ENCODE measurements at regions not wholly inside any gene's neighbourhood (a gene's known extent, or its start where the extent isn't known, plus 50 kb on each side); places are given as distances from the start of the nearest gene placed in this dataset.
A peak's percentile ranks its signal among the peaks of the same experiment; 100 is the strongest.
"Not testable (repeated sequence)": the region's sequence is repeated elsewhere in the genome, so short reads cannot be mapped to it uniquely, and the experiment has no call there.

- no peak for TF ChIP-seq MYC (IDR thresholded peaks at IDR 0.05; ENCODE audit: low read depth, low read length)
- TF ChIP-seq GATA2 (IDR thresholded peaks at IDR 0.05; ENCODE audit: insufficient read depth, insufficient read length, low read depth, low read length) = no peak
- TF ChIP-seq MAX (IDR thresholded peaks at IDR 0.05; ENCODE audit: insufficient read depth, insufficient read length) = no peak
- no peak overlapping the region for H3K4me2 ChIP-seq (ENCODE audit: insufficient read depth, low read length)
- no peak for DNase-seq (ENCODE audit: low read depth, low spot score)
- no peaks in the 10 kb centered on the region for H3K36me3 ChIP-seq (ENCODE audit: control insufficient read depth in 2 of 2, extremely low read depth in 1 of 2, insufficient read depth in 2 of 2, low read length in 2 of 2)
- H3K27me3 ChIP-seq (ENCODE audit: control insufficient read depth in 2 of 2, insufficient read depth in 2 of 2, low read length in 2 of 2) = no peaks in the 10 kb centered on the region
- ChIA-PET CTCF (no interaction called here), POLR2A (no interaction called here)
- H4K20me1 ChIP-seq (replicated peaks; ENCODE audit: control insufficient read depth, extremely low read depth, insufficient read depth, low read length) = no peaks in the 10 kb centered on the region
- H3K4me1 ChIP-seq (ENCODE audit: control insufficient read depth, extremely low read depth, insufficient read depth, low read length) = no peaks in the 10 kb centered on the region
- dilution Hi-C loops (cut with MboI; ENCODE audit: extremely low pct_ligation_motif_present, low sequenced_read_pairs) = no loop called here
- H3K79me2 ChIP-seq (ENCODE audit: control insufficient read depth, insufficient read depth, low read length) = no peaks in the 10 kb centered on the region
- intact Hi-C loops (cut with micrococcal nuclease) = no loop called here
- no peaks in the 10 kb centered on the region for H3K9me3 ChIP-seq (replicated peaks; ENCODE audit: control insufficient read depth, insufficient read depth, low read length)
- H3K4me3 ChIP-seq (replicated peaks in 1 of 3; ENCODE audit: insufficient read depth in 1 of 3, low read depth in 1 of 3, low read length in 3 of 3) = no peak overlapping the region
- no TSS peak for BruUV-seq (replicated peaks)
- no peak for FAIRE-seq
- no peak overlapping the region for H2AFZ ChIP-seq (ENCODE audit: low read depth, low read length)
- no peak overlapping the region for H3K9ac ChIP-seq (replicated peaks; ENCODE audit: extremely low read depth, insufficient read depth, low read length)
- no peak overlapping the region for H3K27ac ChIP-seq (ENCODE audit: insufficient read depth, low read depth, low read length)
- H3K9me1 ChIP-seq (replicated peaks; ENCODE audit: control insufficient read depth, extremely low read depth, insufficient read depth, low read length) = no peaks in the 10 kb centered on the region
Measured at GRCh38 chr14:38004610-38004879, 203.2 kb upstream of the SSTR1 start.

GRCh38 chr14:38011156-38011555 is 196.5 kb upstream of the SSTR1 start:
- CTCF ChIA-PET; H3K4me3 ChIP-seq (replicated peaks in 1 of 3; ENCODE audit: insufficient read depth in 1 of 3, low read depth in 1 of 3, low read length in 3 of 3); FAIRE-seq; intact Hi-C loops (cut with micrococcal nuclease); H3K36me3 ChIP-seq (ENCODE audit: control insufficient read depth in 2 of 2, extremely low read depth in 1 of 2, insufficient read depth in 2 of 2, low read length in 2 of 2); H4K20me1 ChIP-seq (replicated peaks; ENCODE audit: control insufficient read depth, extremely low read depth, insufficient read depth, low read length); H3K9me3 ChIP-seq (replicated peaks; ENCODE audit: control insufficient read depth, insufficient read depth, low read length); H2AFZ ChIP-seq (ENCODE audit: low read depth, low read length); H3K27me3 ChIP-seq (ENCODE audit: control insufficient read depth in 2 of 2, insufficient read depth in 2 of 2, low read length in 2 of 2); dilution Hi-C loops (cut with MboI; ENCODE audit: extremely low pct_ligation_motif_present, low sequenced_read_pairs); H3K4me2 ChIP-seq (ENCODE audit: insufficient read depth, low read length); POLR2A ChIA-PET; H3K4me1 ChIP-seq (ENCODE audit: control insufficient read depth, extremely low read depth, insufficient read depth, low read length); H3K9me1 ChIP-seq (replicated peaks; ENCODE audit: control insufficient read depth, extremely low read depth, insufficient read depth, low read length); H3K9ac ChIP-seq (replicated peaks; ENCODE audit: extremely low read depth, insufficient read depth, low read length); DNase-seq (ENCODE audit: low read depth, low spot score); H3K27ac ChIP-seq (ENCODE audit: insufficient read depth, low read depth, low read length); H3K79me2 ChIP-seq (ENCODE audit: control insufficient read depth, insufficient read depth, low read length); BruUV-seq (replicated peaks): not testable (repeated sequence)
- peak; percentile 10 for TF ChIP-seq FOS (IDR thresholded peaks at IDR 0.05; ENCODE audit: borderline replicate concordance, insufficient read depth, low read length)
